Muscle of back (tissue), 3 donors: ENCODE measurements at regions not wholly inside any gene's neighbourhood (a gene's known extent, or its start where the extent isn't known, plus 50 kb on each side); places are given as distances from the start of the nearest gene placed in this dataset.
"Not testable (repeated sequence)": the region's sequence is repeated elsewhere in the genome, so short reads cannot be mapped to it uniquely, and the experiment has no call there.

ENCODE experiments used
- DNase-seq, 3 donors: peaks; one replicate each; pipeline versions ENCODE4 v3.0.0 to v3.0.0-alpha.2; 2013

GRCh38 chrX:102784550-102784949 is 64.0 kb downstream of the GPRASP3 start:
- DNase-seq = no peak

DNA sequence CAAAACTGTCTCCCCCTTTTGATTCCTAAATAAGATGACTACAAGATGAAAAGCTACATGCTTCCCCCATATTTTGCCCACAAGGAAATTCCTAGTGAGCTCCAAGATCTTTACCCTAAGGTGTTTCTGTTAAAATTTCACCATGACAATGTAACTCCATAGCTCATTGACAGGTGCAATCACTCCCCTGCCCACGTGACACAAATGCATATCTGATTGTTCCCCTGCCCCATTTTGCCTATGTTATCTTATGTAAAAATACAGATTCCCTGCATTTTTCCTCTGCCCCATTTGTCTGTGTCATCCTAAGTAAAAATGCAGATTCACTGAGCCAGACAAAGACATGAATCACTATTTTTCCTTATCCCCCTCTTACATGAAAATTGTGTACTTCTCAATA is 66.7 kb downstream of the GPRASP3 start:
- DNase-seq = no peak

- peak in 1 of 3 donors; percentile 4 for DNase-seq
Measured at GRCh38 chrX:102808336-102808735, 87.8 kb downstream of the GPRASP3 start.

GRCh38 chrX:102818269-102818668 is 97.7 kb downstream of the GPRASP3 start:
- DNase-seq = not testable (repeated sequence)

DNA sequence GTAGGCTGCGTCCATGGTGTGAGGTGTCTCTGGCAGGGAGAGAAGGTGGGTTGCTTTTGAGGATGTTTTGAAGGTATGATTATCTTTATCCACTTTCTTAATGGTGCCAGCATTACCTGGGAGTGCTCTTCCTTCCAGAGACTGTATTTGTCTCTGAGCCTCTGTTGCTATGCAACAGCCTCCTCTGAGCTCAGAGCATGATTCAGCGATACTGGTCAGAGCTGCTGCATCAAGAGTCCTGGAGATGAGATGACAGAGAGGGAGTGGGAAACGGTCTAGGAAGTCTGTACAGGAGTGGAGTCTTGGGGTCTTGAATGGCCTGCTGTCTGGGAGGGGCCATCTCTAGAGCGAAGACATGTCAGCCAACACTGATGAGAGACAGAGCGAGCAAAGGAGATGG is 104.4 kb upstream of the RAB40AL start:
- DNase-seq = peak in 2 of 3 donors; percentile 5 to 15

GRCh38 chrX:102833136-102833535 is 103.9 kb upstream of the RAB40AL start:
- DNase-seq = peak in 1 of 3 donors; percentile 9

DNA sequence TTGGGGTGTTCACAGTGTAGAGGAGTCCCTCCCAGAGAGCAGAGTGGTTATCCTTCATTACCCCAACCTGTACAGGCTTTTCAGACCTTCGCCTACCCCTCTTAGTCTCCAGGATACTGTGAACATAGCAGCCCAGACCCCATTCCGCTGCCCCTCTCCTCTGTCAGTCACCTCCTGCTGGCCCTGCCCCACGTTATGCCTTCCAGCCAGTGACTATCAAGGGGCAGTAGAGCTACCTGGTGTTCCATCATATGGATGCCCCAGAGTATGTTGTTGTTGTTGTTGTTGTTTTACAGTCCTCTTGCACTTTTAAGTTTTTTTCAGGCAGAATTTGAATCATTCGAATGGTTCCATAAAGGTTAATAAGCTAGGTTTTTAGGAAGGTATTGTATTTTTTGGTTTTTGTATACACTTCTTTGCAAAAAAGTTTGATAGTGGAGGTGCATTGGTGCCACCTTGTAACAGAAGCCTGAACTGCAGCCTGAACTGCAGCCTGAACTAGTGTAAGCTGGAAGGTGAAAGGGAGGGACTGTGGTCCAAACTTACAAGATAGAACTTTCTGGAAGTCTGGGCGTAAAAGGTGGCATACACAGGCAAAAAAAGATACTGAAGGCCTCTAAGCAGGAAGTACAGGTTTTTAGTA is 101.4 kb upstream of the RAB40AL start:
- peak in 1 of 3 donors; percentile 18 for DNase-seq

DNA sequence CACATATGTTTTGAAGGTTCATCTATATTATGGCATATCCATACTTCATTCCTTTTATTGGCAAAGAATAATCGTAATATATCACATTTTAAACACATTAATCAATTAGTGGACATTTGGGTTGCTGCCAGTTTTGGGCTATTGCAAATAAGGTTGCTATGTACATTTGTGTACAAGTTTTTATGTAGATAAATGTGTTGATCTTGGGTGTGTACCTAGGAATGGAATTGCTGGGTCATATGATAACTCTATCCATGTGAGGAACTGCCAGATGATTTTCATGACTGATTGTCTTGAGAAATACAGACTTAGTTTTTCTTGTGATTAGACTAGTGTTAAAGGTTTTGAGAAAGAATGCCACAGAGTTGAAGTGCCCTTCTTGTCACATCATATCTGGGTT is 99.2 kb upstream of the RAB40AL start:
- no peak for DNase-seq

GRCh38 chrX:102840871-102841705 is 96.0 kb upstream of the RAB40AL start:
- DNase-seq = no peak

- no peak for DNase-seq
Measured at GRCh38 chrX:102841706-102842003, 95.4 kb upstream of the RAB40AL start.

GRCh38 chrX:102845020-102845419 is 92.1 kb upstream of the RAB40AL start:
- DNase-seq = no peak

DNA sequence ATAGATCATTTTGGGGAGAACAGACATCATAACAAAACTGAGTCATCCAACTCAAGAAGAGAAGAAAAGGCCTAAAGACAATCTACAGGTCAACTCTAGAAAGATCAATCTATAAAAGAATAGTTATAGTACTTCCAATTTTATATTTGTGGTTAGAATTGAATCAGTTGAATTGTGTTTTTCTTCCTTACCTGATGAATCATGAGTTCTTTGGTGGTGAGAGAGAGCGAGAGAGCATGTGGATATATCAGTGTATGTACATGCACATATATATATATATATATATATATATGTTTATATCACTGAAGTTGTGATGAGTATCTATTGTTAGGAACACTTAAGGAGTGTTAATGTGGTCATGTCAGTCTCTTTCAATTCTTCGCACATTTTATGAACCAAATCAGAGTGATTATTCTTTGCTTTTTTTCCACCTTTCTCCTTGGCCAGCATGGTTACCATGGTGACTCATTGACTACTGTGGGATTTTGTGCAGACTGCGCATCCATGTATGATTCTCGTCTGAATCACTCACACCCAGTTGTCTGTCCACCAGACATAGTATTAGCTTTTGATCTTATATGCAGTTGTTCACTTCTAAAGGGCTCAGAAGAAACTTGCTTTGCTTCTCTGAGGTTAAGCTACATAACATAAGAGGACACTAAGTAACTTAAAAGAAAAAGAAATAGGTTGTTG is 90.4 kb upstream of the RAB40AL start:
- DNase-seq = peak in 1 of 3 donors; percentile 27

DNA sequence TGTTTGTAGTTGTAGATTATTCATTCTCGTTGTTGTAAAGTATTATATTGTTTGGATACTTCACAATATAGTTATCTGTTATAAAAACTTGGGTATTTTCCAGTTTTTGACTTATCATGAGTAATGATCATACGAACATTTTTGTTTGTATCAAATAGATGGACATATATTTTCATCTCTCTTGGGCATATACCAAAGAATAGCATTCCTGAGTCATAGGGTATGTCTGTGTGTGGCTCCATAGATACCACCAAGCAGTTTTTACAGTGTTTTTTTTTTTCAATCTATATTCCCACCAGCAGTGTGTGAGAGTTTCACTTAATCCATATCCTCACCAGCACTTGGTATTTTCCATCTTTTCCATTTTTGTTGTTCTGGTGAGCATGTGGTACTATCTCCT is 89.7 kb upstream of the RAB40AL start:
- no peak for DNase-seq

GRCh38 chrX:102849396-102849795 is 87.7 kb upstream of the RAB40AL start:
- DNase-seq = no peak

DNA sequence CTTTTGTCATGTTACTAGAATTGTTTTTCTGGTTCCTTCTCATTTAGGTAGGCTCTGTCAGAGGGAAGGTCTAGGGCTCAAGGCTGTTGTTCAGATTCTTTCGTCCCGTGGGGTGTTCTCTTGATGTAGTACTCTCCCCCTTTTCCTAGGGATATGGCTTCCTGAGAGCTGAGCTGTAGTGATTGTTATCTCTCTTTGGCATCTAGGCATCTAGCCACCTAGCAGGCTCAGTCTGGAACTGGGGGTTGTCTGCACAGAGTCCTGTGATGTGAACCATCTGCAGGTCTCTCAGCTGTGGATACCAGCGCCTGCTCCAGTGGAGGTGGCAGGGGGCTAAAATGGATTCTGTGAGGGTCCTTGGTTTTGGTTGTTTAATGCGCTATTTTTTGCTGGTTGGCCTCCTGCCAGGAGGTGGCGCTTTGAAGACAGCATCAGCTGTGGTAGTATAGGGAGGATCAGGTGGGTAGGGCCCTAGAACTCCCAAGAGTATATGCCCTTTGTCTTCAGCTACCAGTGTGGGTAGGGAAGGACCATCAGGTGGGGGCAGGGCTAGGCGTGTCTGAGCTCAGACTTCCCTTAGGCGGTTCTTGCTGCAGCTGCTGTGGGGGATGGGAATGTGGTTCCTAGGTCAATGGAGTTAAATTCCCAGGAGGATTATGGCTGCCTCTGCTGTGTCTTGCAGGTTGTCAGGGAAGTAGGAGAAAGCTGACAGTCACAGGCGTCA is 78.1 kb upstream of the RAB40AL start:
- not testable (repeated sequence) for DNase-seq

GRCh38 chrX:102859550-102859871 is 77.6 kb upstream of the RAB40AL start:
- DNase-seq = no peak

DNA sequence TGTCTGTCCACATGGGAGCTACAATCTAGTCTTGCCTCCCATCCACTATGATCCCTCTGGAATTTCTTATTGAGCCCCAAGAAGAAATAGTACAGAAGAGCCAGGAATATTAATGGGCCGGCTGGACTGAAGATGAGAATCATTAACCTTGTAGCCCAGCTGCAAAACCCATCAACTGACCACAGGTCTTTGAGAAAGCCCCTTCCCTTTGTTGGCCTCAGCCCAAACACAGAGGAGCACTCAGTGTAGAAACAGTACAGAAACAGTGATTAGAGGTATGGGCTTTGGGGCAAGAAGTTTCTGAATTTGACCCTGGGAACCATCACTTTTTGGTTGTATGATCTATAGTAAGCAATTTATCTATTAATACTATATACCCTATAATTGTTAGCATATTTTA is 76.8 kb upstream of the RAB40AL start:
- no peak for DNase-seq

DNA sequence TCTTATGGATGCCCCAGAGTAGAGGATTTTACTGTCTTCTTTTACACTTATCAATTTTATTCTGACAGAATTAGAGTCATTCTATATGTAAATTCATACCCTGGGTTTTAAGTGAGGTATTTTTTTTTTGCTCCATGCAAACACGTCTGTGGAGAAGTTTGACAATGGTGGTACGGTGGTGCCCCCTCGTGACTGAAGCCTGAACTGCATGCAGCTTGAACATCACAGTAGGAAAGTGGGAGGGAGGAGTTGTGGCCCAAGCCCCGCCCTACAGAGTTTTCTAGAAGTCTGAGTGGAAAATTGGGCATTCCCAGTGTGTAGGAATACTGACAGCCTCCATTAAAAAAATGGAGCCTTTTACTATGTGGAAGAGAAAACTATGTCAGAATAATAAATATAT is 73.3 kb upstream of the RAB40AL start:
- DNase-seq = peak; percentile 61 to 84 (median 74)

DNA sequence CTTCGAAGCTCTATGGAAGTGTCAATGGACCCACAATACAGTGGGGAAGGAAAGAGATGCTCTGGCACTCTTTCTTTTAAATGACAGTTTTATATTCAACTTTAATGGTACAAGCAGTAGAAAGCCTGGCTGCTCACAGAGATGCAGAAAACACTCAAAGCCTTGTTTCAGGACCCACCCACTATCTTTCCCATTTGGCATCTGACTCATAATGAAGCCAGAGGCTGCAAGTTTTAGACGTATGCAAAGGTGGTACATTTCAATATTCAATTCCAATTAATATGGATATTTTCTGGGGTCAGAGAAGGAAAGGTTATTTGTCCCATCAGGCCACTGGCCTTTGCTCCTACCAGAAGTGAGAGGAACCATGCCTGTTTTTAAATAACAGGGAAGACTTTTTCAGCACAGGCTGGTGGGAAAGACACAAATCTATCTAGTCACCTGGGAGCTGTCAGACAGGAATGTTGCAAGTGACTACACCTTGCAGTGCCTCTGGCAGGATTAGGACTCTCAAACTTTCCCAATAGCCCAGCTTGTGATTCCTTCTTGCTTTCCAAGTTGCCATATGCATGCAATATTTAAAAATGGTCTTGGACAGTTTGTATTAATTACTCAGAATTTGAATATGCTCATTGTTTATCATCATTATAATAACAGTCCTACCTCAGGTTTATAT is 70.0 kb upstream of the RAB40AL start:
- DNase-seq = no peak

DNA sequence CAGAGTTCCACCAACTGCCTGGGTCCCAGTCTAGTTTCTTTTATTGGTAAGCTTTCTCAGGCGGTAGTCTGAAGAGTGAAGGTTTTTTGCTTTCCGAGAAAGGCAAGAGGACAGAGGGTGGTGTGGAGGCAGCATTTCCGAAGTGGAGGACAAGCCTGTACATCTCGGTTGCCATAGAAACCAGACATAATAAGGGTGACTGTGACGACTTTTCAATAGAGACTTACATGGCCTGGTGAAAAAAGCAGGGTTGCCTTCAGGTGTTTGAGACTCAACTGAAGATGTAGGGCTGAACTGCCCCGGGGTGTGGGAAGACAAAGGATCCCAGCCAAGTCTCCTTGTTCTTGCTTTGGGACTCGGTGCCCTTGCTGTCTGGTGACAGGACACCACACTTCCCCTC is 53.6 kb upstream of the RAB40AL start:
- no peak for DNase-seq
